Ascending aorta (tissue), 2 donors: ENCODE measurements at regions not wholly inside any gene's neighbourhood (a gene's known extent, or its start where the extent isn't known, plus 50 kb on each side); places are given as distances from the start of the nearest gene placed in this dataset.
"Not testable (repeated sequence)": the region's sequence is repeated elsewhere in the genome, so short reads cannot be mapped to it uniquely, and the experiment has no call there.

Experiments used
- DNase-seq, 2 donors: peaks; one replicate each; pipeline ENCODE4 v3.0.0-alpha.2; 2019; ENCODE audit warnings: low spot score in 2 of 2
- H3K27ac ChIP-seq, 2 donors: fragments of 200-600 bp; sonication (generic); one replicate each; pipeline ENCODE4 v1.5.1; 2016 to 2017; ENCODE audit warnings: mild to moderate bottlenecking in 1 of 2
- H3K27me3 ChIP-seq: fragments of 200-600 bp; sonication (generic); one replicate; pipeline ENCODE4 v1.5.1; 2017
- H3K36me3 ChIP-seq, 2 donors: fragments of 200-600 bp; sonication (generic); one replicate each; pipeline ENCODE4 v1.5.1; 2016
- H3K4me1 ChIP-seq, 2 donors: fragments of 200-600 bp; sonication (generic); one replicate each; pipeline ENCODE4 v1.5.1; 2016 to 2017; ENCODE audit warnings: mild to moderate bottlenecking in 1 of 2
- H3K4me3 ChIP-seq, 2 donors: fragments of 200-600 bp; sonication (generic); one replicate each; pipeline ENCODE4 v1.5.1; 2016 to 2017; ENCODE audit warnings: mild to moderate bottlenecking in 1 of 2
- H3K9me3 ChIP-seq, 2 donors: fragments of 200-600 bp; sonication (generic); one replicate each; pipeline ENCODE4 v1.5.1; 2016
- intact Hi-C: fragments of 100-400 bp; cut with DNase I; formaldehyde crosslinking; loops from one replicate; pipeline ENCODE4 v1.15.1; 2023

DNA sequence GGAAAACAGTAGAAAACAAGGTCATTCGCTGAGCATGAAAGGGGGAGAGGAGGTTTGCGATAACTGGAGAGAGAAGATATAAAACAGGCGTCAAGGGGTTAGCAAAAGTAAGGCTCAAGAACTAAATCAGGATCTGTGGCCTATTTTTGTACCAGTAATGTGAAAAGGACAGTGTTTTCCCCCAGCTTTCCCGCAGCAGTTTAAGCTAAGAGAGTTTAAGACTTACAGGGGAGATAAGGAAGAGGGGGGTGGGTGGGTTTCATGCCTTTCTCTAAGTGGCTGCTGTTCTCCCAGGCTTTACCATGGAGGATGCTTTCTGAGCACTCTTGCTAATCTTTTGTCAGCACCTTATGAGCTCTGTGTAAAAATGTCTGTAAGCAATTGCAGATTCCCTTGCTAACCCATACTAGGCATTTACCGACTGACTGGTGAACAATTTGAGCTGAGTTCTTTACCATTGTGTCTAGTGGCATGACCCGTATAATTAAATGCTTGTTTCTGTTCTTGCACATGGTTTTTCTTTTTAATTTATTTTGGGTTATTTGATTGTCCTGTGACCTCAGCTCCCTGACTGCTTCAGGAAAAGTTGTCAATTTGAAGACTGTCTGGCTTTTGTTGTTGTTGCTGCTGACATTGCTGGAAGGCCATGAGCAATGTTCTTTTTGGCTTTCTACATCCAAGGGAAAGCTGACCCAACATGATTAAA, 144.0 kb downstream of the KBTBD2 start:
- H3K27ac ChIP-seq, DNase-seq, H3K4me1 ChIP-seq, H3K27me3 ChIP-seq, H3K4me3 ChIP-seq, intact Hi-C loops, H3K36me3 ChIP-seq, H3K9me3 ChIP-seq: not testable (repeated sequence)

DNA sequence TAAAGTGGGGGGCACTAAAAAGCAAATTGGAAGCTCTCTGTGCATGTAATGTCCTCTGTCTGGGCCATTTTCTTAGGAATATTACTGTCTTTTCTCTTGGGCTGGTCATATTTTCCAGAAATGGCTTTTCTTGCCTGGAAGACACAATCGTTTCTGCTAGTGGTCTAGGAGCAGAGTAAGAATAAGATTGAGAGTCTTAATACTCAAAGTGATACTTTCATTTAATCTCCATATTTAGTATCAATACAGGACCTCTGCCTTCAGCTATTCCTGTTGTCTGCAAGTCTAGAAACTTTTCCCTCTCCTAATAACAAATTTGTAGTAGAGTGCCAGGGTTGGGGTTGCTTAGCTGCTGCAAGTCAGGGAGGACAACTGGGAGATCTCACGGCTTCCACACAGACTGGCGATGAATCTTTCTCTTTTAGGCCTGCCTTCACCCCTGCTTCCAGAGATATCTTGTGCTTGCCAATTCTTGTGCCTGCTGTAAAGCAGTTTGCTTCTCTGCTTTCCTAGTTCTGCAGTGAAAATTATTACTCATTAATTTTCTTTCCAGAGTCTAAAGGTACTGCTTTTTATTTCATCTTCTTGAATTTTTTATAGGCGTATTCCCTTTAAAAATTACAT, 149.6 kb downstream of the KBTBD2 start:
- H3K4me3 ChIP-seq, H3K4me1 ChIP-seq, H3K27ac ChIP-seq, DNase-seq, H3K36me3 ChIP-seq, H3K9me3 ChIP-seq, H3K27me3 ChIP-seq, intact Hi-C loops: not testable (repeated sequence)

DNA sequence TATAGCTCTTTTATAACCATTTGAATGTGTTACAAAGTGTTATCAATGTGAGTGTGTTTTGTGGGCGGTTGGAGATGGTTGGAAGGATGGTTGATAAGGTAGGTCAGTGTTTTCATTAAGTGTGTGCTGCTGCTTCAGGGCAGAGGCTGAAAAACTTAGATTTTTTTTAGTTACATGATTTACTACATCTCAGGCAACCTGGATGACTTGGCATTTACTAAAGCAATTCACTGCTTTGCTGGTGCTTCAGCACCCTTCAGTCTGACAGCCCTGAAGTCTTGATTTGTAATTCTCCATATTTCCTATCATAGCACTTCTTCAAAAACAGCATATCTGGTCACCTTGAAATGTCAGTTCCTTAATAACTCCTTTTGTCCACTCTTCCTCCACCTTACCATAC, 151.8 kb downstream of the KBTBD2 start:
- H3K27ac ChIP-seq, H3K4me3 ChIP-seq, intact Hi-C loops, DNase-seq, H3K36me3 ChIP-seq, H3K9me3 ChIP-seq, H3K4me1 ChIP-seq, H3K27me3 ChIP-seq: not testable (repeated sequence)

DNA sequence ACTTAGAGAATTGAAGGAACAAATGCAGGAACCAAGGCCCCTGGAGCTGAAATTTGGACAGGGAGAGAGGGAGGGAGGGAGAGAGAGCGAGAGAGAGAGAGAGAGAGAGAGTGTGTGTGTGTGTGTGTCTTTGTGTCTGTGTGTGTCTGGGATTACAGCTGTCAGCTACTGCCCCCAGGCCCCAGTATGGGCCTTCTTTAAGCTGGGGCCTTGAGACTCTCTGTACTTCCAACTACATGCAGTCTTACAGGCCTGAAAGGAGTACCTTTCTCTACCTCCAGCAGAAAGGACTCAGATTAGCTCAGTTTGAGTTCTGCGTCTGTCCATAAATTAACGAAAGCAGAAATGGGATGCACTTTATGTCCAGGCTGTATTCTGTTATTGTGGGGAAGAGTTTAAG, 153.2 kb downstream of the KBTBD2 start:
- H3K9me3 ChIP-seq, H3K4me1 ChIP-seq, H3K36me3 ChIP-seq, DNase-seq, H3K4me3 ChIP-seq, H3K27ac ChIP-seq, H3K27me3 ChIP-seq, intact Hi-C loops: not testable (repeated sequence)

DNA sequence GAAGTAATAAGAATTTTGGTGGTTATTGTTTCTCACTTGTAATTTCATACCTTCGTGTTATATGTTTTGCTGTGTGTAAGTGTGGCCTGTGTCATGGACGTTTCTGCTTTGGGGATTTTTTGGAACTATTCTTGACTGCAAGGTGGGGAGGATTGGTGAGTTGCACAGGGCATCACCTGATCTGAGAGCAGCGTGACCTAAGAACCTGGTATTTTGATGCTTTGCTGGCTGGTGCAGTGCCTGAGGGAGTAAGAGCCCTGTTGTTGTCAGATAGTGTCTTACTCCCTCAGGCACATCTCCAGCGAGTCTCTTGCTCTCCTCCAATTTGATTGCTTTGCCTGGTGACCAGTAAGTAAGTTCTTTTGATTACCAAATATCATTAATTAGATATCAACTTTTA, 158.8 kb downstream of the KBTBD2 start:
- H3K27ac ChIP-seq, H3K9me3 ChIP-seq, H3K4me3 ChIP-seq, DNase-seq, intact Hi-C loops, H3K27me3 ChIP-seq, H3K36me3 ChIP-seq, H3K4me1 ChIP-seq: not testable (repeated sequence)

DNA sequence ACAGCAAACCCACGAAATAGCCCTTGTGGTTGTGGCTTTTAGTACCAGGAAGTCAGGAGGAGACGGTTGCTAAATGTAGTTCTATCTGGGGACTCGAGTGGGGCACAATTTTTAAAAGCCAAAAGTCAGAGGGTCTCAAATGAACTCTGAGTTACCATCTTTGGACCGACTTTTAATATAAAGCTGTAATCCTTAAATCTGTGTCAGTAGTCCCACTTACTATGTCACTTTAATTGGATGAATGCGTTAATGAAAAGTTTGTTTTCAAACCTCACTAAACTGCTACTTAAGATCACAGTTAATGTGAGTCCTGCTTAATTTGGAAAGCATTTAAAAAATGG, 162.3 kb downstream of the KBTBD2 start:
- intact Hi-C loops, result loop anchor here (5.0 kb wide), 1 partner anchor 237 kb away; the partner anchor contains the start of gene LSM5
- not testable (repeated sequence) for H3K27ac ChIP-seq, DNase-seq, H3K9me3 ChIP-seq, H3K36me3 ChIP-seq, H3K27me3 ChIP-seq, H3K4me1 ChIP-seq
- peak overlapping the region; percentile 63 to 89 for H3K4me3 ChIP-seq

DNA sequence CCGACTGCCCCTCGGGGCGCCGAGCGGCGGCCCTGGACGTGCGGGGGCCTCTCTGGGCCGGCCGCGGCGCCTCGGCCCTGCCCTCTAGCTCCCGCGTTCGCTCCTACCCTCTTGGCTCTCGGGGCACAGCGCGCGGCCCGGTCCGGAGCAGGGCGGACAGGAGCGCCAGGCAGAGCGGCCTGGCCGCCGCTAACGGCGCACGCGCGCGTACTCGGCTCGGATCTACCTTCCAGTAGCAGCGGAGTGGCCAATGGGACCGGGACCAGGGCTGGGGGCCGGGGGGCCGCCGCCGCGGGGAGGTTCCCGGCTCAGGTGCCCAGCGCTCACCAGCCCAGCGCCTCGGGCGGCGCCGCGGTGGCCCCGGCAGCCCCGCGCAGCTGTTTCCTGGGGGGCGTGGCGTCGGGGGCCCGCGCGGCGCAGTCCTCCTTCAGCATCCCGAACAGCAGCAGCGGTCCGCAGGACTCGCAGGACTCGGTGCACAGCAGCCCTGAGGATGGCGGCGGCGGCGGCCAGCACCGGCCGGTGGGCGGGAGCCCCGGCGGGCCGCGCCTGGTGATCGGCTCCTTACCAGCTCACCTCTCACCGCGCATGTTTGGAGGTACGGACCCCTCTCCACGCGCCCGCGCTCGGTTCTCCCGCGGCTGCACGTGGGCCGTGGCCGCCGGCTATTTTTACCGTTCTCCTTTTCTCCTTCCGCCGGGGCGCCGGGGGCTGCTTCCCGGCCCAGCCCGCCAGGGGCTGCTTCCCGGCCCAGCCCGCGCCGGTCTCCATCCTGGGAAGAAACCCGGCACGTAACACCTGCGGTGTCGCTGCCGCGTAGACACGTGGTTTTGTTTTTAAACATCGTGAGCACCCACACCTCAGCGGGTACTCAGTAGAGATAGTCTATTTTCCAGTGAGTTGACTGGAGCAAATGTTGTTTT, 162.9 kb downstream of the KBTBD2 start:
- not testable (repeated sequence) for H3K36me3 ChIP-seq, H3K9me3 ChIP-seq, H3K4me1 ChIP-seq, H3K27me3 ChIP-seq
- peak overlapping the region; percentile 63 to 89 for H3K4me3 ChIP-seq
- intact Hi-C loops, result loop anchor here (5.0 kb wide), 1 partner anchor 236 kb away; the partner anchor contains the start of gene LSM5
- H3K27ac ChIP-seq, result peak overlapping the region; percentile 77 to 94
- peak in 1 of 2 donors; percentile 79 for DNase-seq

DNA sequence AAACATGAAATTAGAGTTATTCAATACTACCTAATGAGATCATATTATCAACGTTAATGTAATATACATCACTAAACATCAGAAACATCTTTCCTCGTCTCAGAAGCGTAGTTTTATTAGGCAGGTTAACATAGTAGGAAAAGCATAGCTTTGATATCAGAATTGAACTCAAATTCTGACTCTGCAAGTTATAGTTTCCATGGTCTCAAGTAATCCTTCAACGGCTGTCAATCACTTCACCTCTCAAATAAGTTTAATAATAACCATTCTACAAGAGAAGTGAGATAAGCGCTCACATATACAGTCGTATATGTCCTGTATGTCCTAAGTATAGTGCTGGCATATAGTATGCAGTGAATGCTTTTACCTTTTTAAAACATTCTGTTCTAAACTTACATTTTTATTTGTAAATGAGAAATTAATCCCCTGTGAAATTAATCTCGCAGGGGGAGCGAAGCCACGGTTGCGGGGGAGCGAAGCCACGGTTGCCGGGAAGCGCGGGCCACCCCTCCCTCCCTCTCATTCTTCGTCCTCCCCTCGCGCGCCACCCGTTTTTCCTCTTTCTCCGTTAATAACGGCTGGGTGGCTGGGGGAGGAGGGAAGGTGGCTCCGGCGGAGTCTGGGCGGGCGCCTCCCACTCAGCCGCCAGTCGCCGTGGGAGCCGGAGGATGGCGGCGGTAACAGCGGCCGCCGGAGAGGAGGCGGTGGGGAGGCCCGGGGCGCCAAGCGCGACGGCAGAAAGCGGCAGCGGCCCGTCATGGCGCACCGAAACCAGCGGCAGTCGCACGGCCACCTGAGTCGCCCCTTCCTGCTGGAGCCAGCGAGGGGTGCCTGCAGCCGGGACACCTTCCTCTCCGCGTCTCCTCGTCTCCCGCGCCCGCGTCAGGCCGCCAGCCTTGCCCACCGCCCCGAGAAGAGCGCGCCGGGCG, 163.8 kb downstream of the KBTBD2 start:
- not testable (repeated sequence) for H3K36me3 ChIP-seq

DNA sequence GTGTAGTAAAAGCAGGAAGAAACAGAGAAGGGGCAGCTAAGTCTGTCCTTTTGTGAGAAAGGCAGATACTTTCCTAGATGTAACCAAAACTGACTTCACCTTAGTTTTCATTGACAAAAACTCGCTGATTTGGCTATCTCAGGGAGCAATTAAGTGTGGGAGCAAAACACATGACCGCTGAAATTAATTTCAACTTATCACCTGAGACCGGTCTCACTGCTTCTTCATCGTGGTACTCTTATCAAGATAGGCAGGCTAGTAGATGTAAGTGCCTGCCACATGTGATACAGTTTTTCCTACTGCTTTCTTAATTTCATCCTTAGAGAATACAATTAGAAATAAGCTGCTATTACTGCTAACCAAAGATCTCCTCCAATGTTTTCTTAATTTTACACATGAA, 168.7 kb downstream of the KBTBD2 start:
- H3K4me3 ChIP-seq, intact Hi-C loops, H3K4me1 ChIP-seq, H3K9me3 ChIP-seq, H3K27me3 ChIP-seq, DNase-seq, H3K36me3 ChIP-seq, H3K27ac ChIP-seq: not testable (repeated sequence)

More for the DNA sequence above, 163.8 kb downstream of the KBTBD2 start:
- peak overlapping the region; percentile 77 to 94 for H3K27ac ChIP-seq
- not testable (repeated sequence) for H3K4me1 ChIP-seq, H3K27me3 ChIP-seq, H3K9me3 ChIP-seq
- DNase-seq, result peak in 1 of 2 donors; percentile 67
- H3K4me3 ChIP-seq, result peak overlapping the region; percentile 63 to 89
- intact Hi-C loops, result loop anchor here (5.0 kb wide), 1 partner anchor 235 kb away; the partner anchor contains the start of gene LSM5
